ENCODE measurements at regions not wholly inside any gene's neighbourhood (a gene's known extent, or its start where the extent isn't known, plus 50 kb on each side); places are given as distances from the start of the nearest gene placed in this dataset.
A peak's percentile ranks its signal among the peaks of the same experiment; 100 is the strongest.

GRCh38 chr1:118247593-118247992 lies 62.6 kb upstream of the SPAG17 start:
- DNase-seq (ENCODE audit: low read depth), result no peak

- peak; percentile 5 for DNase-seq (ENCODE audit: low read depth)
Measured at GRCh38 chr1:118246646-118247045, 61.6 kb upstream of the SPAG17 start.

GRCh38 chr1:118244194-118244593 lies 59.2 kb upstream of the SPAG17 start:
- DNase-seq (ENCODE audit: low read depth), result no peak

- DNase-seq (ENCODE audit: low read depth), result no peak
Measured at GRCh38 chr1:118243269-118243668, 58.2 kb upstream of the SPAG17 start.

Data from stromal cell of bone marrow (primary cell).